HG02571 (cell line): ENCODE measurements at regions not wholly inside any gene's neighbourhood (a gene's known extent, or its start where the extent isn't known, plus 50 kb on each side); places are given as distances from the start of the nearest gene placed in this dataset.
"Not testable (repeated sequence)": the region's sequence is repeated elsewhere in the genome, so short reads cannot be mapped to it uniquely, and the experiment has no call there.

Source experiments
- ATAC-seq: cut with Tn5 transposase; IDR thresholded peaks from one replicate; pipeline ENCODE4 v1.9.1; 2021; ENCODE audit warnings: mild to moderate bottlenecking, moderate library complexity; ENCODE audit not compliant: unreplicated experiment

GRCh38 chr21:35202431-35202830 lies 153.3 kb upstream of the RUNX1 start:
- no peak for ATAC-seq

- ATAC-seq = no peak
Measured at GRCh38 chr21:35201799-35202198, 152.7 kb upstream of the RUNX1 start.

- no peak for ATAC-seq
Measured at GRCh38 chr21:35201288-35201687, 152.2 kb upstream of the RUNX1 start.

GRCh38 chr21:35199733-35200015 lies 150.6 kb upstream of the RUNX1 start:
- no peak for ATAC-seq

GRCh38 chr21:35198982-35199732 lies 150.1 kb upstream of the RUNX1 start:
- ATAC-seq = no peak

GRCh38 chr21:35198565-35198964 lies 149.5 kb upstream of the RUNX1 start:
- ATAC-seq = no peak

- ATAC-seq = no peak
Measured at GRCh38 chr21:35197992-35198431, 148.9 kb upstream of the RUNX1 start.

- ATAC-seq = no peak
Measured at GRCh38 chr21:35197191-35197590, 148.1 kb upstream of the RUNX1 start.

GRCh38 chr21:35196128-35196527 lies 147.0 kb upstream of the RUNX1 start:
- ATAC-seq = no peak

- no peak for ATAC-seq
Measured at GRCh38 chr21:35195232-35195631, 146.1 kb upstream of the RUNX1 start.

GRCh38 chr21:35191754-35192153 lies 142.7 kb upstream of the RUNX1 start:
- no peak for ATAC-seq

GRCh38 chr21:35191128-35191527 lies 142.0 kb upstream of the RUNX1 start:
- ATAC-seq = no peak

- no peak for ATAC-seq
Measured at GRCh38 chr21:35190201-35190701, 141.1 kb upstream of the RUNX1 start.

GRCh38 chr21:35189077-35189863 lies 140.2 kb upstream of the RUNX1 start:
- peak; percentile 86 for ATAC-seq

GRCh38 chr21:35183389-35183788 lies 134.3 kb upstream of the RUNX1 start:
- not testable (repeated sequence) for ATAC-seq

GRCh38 chr21:35179990-35180540 lies 131.0 kb upstream of the RUNX1 start:
- ATAC-seq = no peak

GRCh38 chr21:35178827-35179226 lies 129.7 kb upstream of the RUNX1 start:
- no peak for ATAC-seq

GRCh38 chr21:35178098-35178497 lies 129.0 kb upstream of the RUNX1 start:
- ATAC-seq = no peak

GRCh38 chr21:35172231-35172630 lies 123.1 kb upstream of the RUNX1 start:
- ATAC-seq = no peak

GRCh38 chr21:35171385-35171784 lies 122.3 kb upstream of the RUNX1 start:
- ATAC-seq = no peak

- ATAC-seq = no peak
Measured at GRCh38 chr21:35170818-35171217, 121.7 kb upstream of the RUNX1 start.

GRCh38 chr21:35170244-35170643 lies 121.1 kb upstream of the RUNX1 start:
- no peak for ATAC-seq
